ENCODE measurements at regions not wholly inside any gene's neighbourhood (a gene's known extent, or its start where the extent isn't known, plus 50 kb on each side); places are given as distances from the start of the nearest gene placed in this dataset.

DNA sequence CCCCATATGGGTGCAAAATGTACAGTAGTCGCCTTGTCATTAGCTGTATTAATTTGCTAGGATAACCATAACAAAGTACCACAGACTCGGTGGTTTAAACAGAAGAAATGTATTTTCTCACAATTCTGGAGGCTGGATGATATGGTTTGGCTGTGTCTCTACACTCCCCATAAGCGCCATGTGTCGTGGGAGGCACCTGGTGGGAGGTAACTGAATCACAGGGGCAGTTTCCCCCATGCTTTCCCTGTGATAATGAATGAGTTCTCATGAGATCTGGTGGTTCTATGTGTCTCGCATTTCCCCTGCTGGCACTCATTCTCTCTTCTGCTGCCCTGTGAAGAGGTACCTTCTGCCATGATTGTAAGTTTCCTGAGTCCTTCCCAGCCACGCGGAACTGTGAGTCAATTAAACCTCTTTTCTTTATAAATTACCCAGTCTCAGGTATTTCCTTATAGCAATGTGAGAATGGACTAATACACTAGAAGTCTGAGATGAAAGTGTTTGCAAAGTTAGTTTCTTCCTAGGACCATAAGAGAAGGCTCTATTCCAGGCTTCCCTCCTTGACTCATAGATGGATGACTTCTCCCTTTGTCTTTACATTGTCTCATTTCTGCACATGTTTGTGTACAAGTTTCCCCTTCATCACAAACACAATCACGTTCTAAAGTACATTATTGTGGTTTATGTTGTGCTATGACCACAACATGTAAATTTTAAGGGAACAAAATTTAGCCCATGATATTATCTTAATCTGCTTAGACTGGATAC is 1442.6 kb downstream of the SUCLG1 start:
- no peaks in the 10 kb centered on the region for H3K36me3 ChIP-seq (ENCODE audit: low read length)
- no peak overlapping the region for H3K4me2 ChIP-seq (ENCODE audit: low read depth, low read length, poor library complexity, severe bottlenecking)
- H4K20me1 ChIP-seq (ENCODE audit: low read depth, low read length): no peaks in the 10 kb centered on the region
- no peak for TF ChIP-seq EZH2phosphoT487 (conservative IDR thresholded peaks at IDR 0.05; ENCODE audit: low read length)
- TF ChIP-seq, protein P1, sequence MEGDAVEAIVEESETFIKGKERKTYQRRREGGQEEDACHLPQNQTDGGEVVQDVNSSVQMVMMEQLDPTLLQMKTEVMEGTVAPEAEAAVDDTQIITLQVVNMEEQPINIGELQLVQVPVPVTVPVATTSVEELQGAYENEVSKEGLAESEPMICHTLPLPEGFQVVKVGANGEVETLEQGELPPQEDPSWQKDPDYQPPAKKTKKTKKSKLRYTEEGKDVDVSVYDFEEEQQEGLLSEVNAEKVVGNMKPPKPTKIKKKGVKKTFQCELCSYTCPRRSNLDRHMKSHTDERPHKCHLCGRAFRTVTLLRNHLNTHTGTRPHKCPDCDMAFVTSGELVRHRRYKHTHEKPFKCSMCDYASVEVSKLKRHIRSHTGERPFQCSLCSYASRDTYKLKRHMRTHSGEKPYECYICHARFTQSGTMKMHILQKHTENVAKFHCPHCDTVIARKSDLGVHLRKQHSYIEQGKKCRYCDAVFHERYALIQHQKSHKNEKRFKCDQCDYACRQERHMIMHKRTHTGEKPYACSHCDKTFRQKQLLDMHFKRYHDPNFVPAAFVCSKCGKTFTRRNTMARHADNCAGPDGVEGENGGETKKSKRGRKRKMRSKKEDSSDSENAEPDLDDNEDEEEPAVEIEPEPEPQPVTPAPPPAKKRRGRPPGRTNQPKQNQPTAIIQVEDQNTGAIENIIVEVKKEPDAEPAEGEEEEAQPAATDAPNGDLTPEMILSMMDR (IDR thresholded peaks at IDR 0.05; ENCODE audit: insufficient read depth, low read length, poor library complexity, severe bottlenecking): no peak
- H3K9me3 ChIP-seq (ENCODE audit: insufficient read depth, low read length): no peaks in the 10 kb centered on the region
- no peak overlapping the region for H3K9ac ChIP-seq (ENCODE audit: low read length)
- H3K27me3 ChIP-seq (ENCODE audit: low read length): no peaks in the 10 kb centered on the region
- H3K4me3 ChIP-seq (ENCODE audit: insufficient read depth, low read length, poor library complexity, severe bottlenecking): no peak overlapping the region
- no peaks in the 10 kb centered on the region for H3F3A ChIP-seq (ENCODE audit: insufficient read depth)
- no peaks in the 10 kb centered on the region for H3K9me2 ChIP-seq (replicated peaks; ENCODE audit: insufficient read depth, low read length)
- no peaks in the 10 kb centered on the region for H3K79me2 ChIP-seq (ENCODE audit: insufficient read depth, low read length)
- no peak overlapping the region for H3K27ac ChIP-seq (ENCODE audit: low read depth, low read length)
- H2AFZ ChIP-seq (ENCODE audit: low read depth, low read length, severe bottlenecking): no peak overlapping the region

GRCh38 chr2:83015900-83016299 is 1443.2 kb downstream of the SUCLG1 start:
- Histone ChIP-seq H3K9me2 (replicated peaks; ENCODE audit: insufficient read depth, low read length) (no peaks in the 10 kb centered on the region), H3K36me3 (ENCODE audit: low read length) (no peaks in the 10 kb centered on the region), H3K9ac (ENCODE audit: low read length) (no peak overlapping the region), H3K9me3 (ENCODE audit: insufficient read depth, low read length) (no peaks in the 10 kb centered on the region), H3K4me3 (ENCODE audit: insufficient read depth, low read length, poor library complexity, severe bottlenecking) (no peak overlapping the region), H2AFZ (ENCODE audit: low read depth, low read length, severe bottlenecking) (no peak overlapping the region), H3K27me3 (ENCODE audit: low read length) (no peaks in the 10 kb centered on the region), H3K27ac (ENCODE audit: low read depth, low read length) (no peak overlapping the region), H4K20me1 (ENCODE audit: low read depth, low read length) (no peaks in the 10 kb centered on the region), H3K79me2 (ENCODE audit: insufficient read depth, low read length) (no peaks in the 10 kb centered on the region), H3F3A (ENCODE audit: insufficient read depth) (no peaks in the 10 kb centered on the region), H3K4me2 (ENCODE audit: low read depth, low read length, poor library complexity, severe bottlenecking) (no peak overlapping the region)
- no peak for TF ChIP-seq EZH2phosphoT487 (conservative IDR thresholded peaks at IDR 0.05; ENCODE audit: low read length)
- TF ChIP-seq, protein P1 (IDR thresholded peaks at IDR 0.05; ENCODE audit: insufficient read depth, low read length, poor library complexity, severe bottlenecking): no peak

GRCh38 chr2:83015035-83015715 is 1443.9 kb downstream of the SUCLG1 start:
- Histone ChIP-seq H3F3A (ENCODE audit: insufficient read depth) (no peaks in the 10 kb centered on the region), H3K9ac (ENCODE audit: low read length) (no peak overlapping the region), H3K4me2 (ENCODE audit: low read depth, low read length, poor library complexity, severe bottlenecking) (no peak overlapping the region), H3K27ac (ENCODE audit: low read depth, low read length) (no peak overlapping the region), H3K36me3 (ENCODE audit: low read length) (no peaks in the 10 kb centered on the region), H3K9me3 (ENCODE audit: insufficient read depth, low read length) (no peaks in the 10 kb centered on the region), H3K27me3 (ENCODE audit: low read length) (no peaks in the 10 kb centered on the region), H3K4me3 (ENCODE audit: insufficient read depth, low read length, poor library complexity, severe bottlenecking) (no peak overlapping the region), H3K9me2 (replicated peaks; ENCODE audit: insufficient read depth, low read length) (no peaks in the 10 kb centered on the region), H2AFZ (ENCODE audit: low read depth, low read length, severe bottlenecking) (no peak overlapping the region), H4K20me1 (ENCODE audit: low read depth, low read length) (no peaks in the 10 kb centered on the region), H3K79me2 (ENCODE audit: insufficient read depth, low read length) (no peaks in the 10 kb centered on the region)
- TF ChIP-seq EZH2phosphoT487 (conservative IDR thresholded peaks at IDR 0.05; ENCODE audit: low read length): no peak
- TF ChIP-seq, protein P1 (IDR thresholded peaks at IDR 0.05; ENCODE audit: insufficient read depth, low read length, poor library complexity, severe bottlenecking): no peak

Data from SU-DHL-6 (cell line).